GM12875 (cell line): ENCODE measurements at regions not wholly inside any gene's neighbourhood (a gene's known extent, or its start where the extent isn't known, plus 50 kb on each side); places are given as distances from the start of the nearest gene placed in this dataset.

Source experiments
- H3K4me3 ChIP-seq: one replicate; pipeline ENCODE4 v1.5.1; 2011; ENCODE audit warnings: low read depth, low read length, control low read depth
- CTCF ChIP-seq: IDR thresholded peaks from 2 replicates; pipeline ENCODE4 v1.5.1; 2011; ENCODE audit warnings: low read depth, mild to moderate bottlenecking, control low read depth, inconsistent platforms, low read length, moderate library complexity, borderline replicate concordance; ENCODE audit not compliant: insufficient read depth

- TF ChIP-seq CTCF, result no peak
- H3K4me3 ChIP-seq, result no peak overlapping the region
Observed at GRCh38 chr1:213759359-213760181, 228.2 kb upstream of the PROX1 start.

- TF ChIP-seq CTCF, result no peak
- no peak overlapping the region for H3K4me3 ChIP-seq
Observed at GRCh38 chr1:213761845-213762407, 225.8 kb upstream of the PROX1 start.

GRCh38 chr1:213767683-213768082, 220.1 kb upstream of the PROX1 start:
- TF ChIP-seq CTCF, result no peak
- no peak overlapping the region for H3K4me3 ChIP-seq

GRCh38 chr1:213772128-213773063, 215.4 kb upstream of the PROX1 start:
- H3K4me3 ChIP-seq, result no peak overlapping the region
- TF ChIP-seq CTCF, result no peak

GRCh38 chr1:213773975-213774374, 213.8 kb upstream of the PROX1 start:
- H3K4me3 ChIP-seq, result no peak overlapping the region
- TF ChIP-seq CTCF, result no peak

GRCh38 chr1:213776969-213777368, 210.8 kb upstream of the PROX1 start:
- no peak for TF ChIP-seq CTCF

GRCh38 chr1:213779228-213779627, 208.5 kb upstream of the PROX1 start:
- TF ChIP-seq CTCF, result no peak
- H3K4me3 ChIP-seq, result no peak overlapping the region

More at GRCh38 chr1:213776969-213777368, 210.8 kb upstream of the PROX1 start:
- H3K4me3 ChIP-seq, result no peak overlapping the region
